Activated CD4-positive, alpha-beta T cell treated with anti-CD3 and anti-CD28 coated beads, Interleukin-2, Interleukin-4, amounts not matched to agents 100 ng/mL and 50 ng/mL, durations not matched to agents 16 hours and 8 hours (primary cell): ENCODE measurements at regions not wholly inside any gene's neighbourhood (a gene's known extent, or its start where the extent isn't known, plus 50 kb on each side); places are given as distances from the start of the nearest gene placed in this dataset.

Experiments
- DNase-seq: peaks from one replicate; pipeline ENCODE4 v3.0.0-alpha.2; 2020; ENCODE audit warnings: low spot score

DNA sequence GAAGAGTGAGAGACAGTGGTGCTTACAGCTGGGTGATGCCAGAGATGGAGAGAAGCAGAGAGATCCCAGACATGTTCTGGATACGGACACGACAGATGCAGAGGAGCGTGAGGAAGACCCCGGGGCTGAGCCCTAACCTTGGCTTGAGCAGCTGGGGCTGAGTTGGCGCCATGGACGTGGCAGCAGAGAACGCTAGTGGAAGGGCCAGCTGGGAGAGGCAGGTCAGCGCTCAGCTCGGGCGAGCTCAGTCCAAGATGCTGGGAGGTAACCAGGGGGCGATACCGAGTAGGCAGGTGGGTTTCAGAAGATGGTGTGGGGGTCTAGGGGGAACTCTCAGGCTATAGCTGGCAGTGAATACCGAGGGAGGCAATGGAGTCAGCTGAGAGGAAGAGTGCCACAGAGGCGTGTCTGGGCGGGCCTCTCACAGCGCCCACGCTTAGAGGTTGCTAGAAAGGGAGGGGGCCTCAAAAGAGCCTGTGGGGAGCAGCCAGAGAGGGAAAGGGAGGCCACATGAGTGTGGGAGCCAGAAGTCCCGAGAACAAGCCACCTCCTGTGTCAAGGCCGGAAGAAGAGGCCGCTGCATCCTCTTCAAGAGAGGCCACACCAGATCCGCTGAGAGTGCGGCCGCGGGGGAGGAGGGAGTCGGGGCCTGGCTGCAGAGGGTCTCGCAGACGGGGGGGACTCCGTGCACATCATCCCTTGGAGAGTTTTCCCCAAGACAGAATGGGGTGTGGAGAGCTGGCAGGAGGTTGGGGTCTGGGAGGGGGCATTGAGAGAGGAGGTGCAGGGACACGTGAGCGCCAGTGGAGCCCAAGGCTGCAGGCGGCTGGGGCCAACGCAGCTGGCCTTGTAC lies 57.0 kb upstream of the DIO3 start:
- DNase-seq = no peak

DNA sequence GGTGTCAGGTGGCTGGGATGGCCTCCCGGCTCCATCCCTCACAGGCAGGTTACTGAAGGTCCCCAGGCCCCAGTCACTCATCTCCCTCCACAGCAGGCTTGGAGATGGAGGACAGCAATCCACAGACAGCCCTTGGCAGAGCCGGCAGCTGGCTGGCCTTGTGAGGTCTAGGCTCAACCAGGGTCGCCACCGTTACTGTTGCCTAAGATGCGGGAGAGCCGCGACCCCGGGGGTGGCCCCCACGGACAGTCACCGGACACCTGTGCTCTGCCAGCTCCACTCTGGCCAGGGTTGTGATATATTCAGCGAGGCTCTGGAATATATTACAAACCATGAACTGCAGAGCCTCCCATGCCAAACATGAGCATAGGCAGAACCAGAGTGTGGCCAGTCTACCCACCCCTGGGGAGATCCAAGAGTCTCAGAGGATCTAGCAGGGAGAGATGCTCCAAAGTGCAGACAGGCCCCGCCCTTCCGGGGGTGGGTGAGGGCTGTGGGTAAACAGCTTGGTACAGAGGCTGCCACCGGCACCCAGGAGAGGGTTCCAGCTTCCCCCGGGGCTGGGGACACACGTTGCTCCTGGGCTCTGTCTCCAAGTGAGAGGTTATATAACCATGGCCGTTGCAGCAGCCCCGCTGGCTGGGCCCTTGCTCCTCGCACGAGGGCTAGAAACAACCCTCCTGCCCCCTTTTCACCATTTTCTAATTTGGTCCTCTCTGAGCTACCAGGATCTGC lies 55.9 kb upstream of the DIO3 start:
- DNase-seq = no peak

DNA sequence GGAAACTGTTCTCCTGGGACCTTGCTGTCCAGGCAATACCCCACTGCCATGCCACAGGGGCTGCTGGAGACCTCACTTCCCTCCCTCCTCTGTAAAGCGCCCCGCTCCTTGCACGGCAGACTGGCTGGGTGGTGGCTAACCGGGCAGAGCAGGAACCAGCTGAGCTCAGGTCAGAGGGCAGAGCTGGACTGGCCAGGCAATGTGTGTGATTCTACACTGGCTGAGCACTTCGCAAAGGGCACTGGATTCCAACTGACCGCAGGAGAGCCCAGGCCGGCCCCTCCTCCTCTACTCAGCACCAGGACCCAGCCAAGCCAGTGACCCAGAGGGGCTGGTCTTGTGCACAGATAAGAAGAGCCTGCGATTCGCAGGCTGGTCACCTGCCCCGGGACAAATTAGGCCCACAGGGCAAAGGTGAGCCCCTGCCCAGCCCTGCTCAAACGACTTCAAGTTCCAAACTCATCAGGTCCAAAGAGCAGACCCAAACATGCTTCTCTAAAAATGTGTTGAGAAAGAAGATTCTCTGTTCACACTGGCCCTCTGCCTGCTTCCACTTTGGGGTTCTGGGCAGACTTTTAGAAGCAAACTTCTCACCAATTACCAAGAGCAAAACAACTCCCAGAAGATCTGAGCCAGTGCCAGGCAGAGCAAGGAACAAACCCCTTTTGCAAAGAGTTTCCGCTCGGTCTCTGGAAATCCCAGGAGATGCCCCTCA lies 54.9 kb upstream of the DIO3 start:
- DNase-seq = no peak

DNA sequence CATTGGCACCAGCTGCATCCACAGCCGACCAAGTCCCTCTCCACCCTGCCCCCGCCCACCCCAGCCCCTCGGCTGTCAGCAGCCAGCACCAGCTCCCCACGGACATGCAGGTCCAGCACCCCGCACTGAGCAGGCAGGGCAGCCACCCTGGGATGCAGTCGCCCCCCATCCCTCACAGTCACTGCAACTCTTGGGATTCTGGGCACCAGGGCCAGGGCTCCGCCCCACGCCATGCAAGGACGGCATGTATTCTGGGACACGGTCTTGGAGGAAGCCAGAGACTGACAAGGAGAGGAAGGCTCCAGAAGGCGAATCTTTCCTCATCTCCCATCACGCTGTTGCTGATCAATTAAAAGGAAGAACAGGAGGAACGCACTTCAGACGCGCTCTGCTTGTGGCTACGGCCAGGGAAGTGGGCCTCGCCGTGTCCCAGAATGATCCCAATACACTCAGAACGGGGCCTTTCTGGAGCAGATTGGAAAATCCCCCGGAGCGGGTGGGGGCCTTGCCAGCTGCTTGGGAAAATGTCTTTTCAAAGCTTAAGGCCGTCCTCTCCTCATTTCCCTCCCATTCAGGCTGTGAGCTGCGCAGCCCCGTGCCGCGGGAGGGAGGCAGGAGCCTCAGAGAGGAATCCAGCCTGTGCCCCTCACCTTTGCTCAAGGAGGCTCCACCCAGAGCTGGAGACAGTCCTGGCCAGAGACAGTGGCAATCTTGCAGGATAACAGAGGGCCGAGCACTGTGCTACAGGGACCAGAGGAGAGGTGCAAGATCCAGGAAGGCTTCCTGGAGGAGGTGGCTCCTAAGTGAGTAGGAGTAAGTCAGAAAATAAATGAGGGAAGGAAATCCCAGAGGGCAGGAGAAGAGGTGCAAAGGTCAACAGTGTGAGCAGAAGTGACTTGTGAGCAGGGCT lies 54.1 kb upstream of the DIO3 start:
- no peak for DNase-seq

DNA sequence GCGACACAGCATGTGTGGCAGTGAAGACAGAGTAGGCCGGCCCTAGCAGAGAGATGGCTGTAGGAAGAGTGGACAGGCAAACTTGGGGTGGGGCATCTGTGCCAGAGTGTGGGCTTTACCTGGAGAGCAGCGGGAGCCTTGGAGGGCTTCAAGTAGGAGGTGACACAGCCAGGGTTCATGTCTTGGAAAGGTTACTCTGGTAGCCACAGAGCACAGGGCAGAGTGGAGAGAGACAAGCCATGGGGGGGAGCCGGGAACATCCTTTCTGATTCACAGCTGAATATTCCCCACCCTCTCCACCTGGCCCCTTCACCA lies 53.5 kb upstream of the DIO3 start:
- DNase-seq = no peak

DNA sequence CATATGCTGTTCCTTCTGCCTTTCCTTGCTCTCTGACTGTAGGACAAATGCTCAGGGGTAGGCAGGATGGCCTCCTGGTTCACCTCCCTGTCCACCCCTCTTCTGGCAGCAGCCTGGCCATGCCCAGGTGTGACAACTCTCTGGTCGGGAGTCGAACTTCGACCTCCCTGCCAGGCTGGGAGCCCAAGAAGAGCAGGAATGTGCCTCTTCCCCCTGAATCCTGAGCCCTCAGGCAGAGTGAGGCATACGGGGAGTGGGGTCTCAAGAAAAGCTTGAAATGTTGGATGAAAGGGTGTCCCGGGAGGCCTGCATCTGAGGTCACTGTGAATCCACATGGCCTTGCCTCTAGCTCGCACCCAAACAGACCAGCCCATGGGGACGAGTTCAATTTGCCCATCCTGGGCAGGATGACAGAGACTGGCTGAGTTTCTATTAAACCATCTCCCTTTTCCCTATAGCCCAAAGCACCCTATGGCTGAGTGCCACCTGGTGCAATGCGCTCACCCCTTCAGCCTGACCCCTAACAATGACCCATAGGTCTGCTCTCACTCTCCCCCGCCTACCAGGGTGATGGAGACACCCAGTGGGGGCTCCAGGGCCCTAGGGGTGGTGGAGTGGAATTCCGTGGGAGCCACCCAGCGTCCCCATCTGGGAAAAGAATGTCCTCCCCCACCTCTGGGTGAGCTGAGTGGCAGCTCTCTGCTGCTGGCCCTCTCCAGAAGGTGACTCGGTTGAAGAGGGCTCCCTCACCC lies 52.9 kb upstream of the DIO3 start:
- DNase-seq = no peak

DNA sequence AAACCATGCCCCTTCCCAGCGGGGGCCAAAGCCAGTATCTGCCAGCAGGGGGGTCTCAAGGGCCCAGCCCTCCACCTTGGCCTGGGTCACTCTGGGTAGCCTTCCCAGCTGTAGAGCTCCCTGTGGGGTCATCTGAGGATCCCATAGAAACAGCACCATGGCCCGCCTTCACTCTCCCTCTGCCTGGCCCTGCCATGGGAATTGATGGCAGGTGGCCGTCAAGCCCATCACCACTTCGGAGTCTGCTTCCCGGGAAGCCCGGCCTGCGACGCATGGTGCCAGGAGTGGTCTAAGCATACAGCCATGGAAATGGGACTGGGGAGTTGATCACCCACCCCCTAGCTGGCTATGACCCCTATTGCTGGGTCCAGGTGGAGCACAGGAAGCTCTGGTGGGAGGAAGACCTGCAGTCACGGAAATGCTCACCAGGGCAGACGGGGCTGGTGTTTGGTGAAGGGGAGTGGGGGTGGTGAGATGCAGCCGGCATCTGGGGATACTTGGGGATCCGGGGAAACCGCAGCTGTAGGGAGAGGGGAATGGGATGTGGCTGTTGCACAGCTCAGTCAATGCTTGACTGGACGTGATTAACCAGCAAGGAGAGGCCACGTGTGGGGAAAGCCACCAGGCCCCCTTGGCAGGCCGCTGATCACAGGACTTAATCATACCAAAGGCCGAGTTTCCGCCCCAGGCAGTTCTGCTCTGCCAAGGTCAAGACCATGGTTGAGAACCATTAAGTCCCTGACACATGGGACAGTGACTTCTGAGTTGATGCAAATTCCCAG lies 52.2 kb upstream of the DIO3 start:
- DNase-seq = no peak

DNA sequence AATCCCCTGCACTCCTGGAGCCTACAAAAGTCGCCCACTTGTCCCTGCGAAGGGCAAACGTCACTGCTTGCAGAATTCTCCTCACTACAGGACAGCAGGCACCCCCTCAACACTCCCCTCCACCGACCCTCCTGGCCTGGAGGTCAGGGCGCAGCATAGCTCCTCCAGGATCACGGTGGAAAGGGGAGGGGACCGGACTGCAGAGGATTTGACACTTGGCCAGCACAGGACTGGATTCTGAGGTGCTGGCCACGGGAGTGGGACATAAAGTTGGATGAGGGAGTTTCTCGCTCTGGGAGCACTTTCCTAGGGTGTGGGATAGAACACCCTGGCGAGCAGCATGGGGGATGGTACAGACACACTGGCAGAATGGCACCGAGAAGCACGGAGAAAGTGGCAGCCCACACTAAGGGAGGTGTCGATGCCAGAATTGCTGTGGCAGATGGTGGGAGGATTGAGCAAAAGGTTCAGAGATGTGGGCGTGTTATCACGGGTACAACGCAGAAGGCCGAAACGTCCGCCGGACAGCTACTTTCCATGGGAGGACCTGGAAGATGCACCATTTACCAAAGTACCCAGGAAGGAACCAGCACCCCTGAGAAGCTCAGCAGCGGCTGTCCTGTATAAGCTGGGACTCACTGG lies 51.4 kb upstream of the DIO3 start:
- no peak for DNase-seq

DNA sequence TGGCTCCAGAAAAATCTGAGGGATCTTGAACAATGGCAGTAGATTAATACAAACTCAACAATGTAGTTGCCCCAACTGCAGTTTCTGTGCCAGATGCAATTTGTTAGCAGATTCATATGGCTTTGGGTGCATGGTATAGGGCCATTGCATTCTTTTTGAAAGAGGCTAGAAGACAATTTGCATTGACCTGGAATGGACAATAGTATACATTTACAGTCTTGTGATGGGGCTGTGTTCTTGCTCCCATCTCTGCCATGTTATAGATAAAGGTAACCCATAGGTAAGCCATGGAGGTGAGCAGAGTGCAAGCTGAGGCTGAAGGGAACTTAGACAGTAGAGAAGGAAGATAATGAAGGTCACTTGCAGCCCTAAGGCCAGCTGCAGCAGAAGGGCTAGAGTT lies 50.1 kb upstream of the DIO3 start:
- DNase-seq = no peak
